GM20431 (cell line): ENCODE measurements at regions not wholly inside any gene's neighbourhood (a gene's known extent, or its start where the extent isn't known, plus 50 kb on each side); places are given as distances from the start of the nearest gene placed in this dataset.

ENCODE experiments used
- in situ Hi-C: fragments of 300-500 bp; cut with MseI, MboI; formaldehyde crosslinking; loops from one replicate; pipeline ENCODE4 v1.15.0; 2020; ENCODE audit warnings: low sequenced_read_pairs; ENCODE audit not compliant: unreplicated experiment

- in situ Hi-C loops = no loop called here
Measured at GRCh38 chr1:201609661-201610318, 70.9 kb downstream of the NAV1 start.

GRCh38 chr1:201610858-201611257, 71.9 kb downstream of the NAV1 start:
- in situ Hi-C loops = no loop called here

- in situ Hi-C loops = no loop called here
Measured at GRCh38 chr1:201612645-201613044, 73.7 kb downstream of the NAV1 start.

GRCh38 chr1:201614262-201615015, 75.5 kb downstream of the NAV1 start:
- in situ Hi-C loops = no loop called here

- in situ Hi-C loops = no loop called here
Measured at GRCh38 chr1:201617157-201617556, 78.2 kb downstream of the NAV1 start.

DNA sequence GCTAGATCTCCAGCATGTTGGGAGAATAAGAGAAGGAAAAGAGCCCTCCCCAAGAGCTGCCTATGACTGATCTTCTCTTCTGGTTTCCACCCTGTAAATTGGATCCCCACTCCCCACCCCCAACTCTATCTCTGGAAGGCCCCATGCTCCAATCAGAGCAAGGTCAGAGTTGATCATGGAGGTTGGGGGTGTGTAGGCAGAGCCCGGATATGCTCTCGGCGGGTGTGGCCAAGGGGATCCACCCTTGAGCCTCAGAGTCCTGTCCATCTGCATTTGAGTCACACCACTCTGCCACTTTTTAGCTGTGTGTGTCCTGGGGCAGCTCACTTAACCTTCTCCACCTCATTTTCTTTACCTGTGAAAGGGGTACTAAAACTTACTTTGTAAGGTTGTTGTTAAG, 79.5 kb downstream of the NAV1 start:
- in situ Hi-C loops = no loop called here

GRCh38 chr1:201618905-201619304, 80.0 kb downstream of the NAV1 start:
- in situ Hi-C loops = no loop called here

DNA sequence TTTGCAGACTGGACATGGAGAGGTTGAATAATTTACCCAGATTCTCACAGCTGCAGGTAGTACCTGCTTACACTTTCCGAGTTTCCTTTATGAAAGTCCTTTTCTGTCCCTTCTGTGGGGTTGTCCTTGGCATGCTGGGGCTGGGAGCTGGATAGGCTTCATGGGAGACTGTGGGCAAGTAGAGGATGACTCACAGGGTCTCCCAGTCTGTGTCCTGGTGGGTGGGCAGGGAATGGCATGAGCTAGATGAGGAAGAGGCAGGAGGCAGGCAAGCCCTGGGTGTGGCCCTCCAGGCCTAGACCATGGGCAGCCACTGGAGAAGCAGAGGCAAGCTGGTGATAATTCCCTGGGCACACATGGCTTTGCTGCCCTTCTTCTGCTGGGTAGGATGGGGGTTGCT, 80.6 kb downstream of the NAV1 start:
- in situ Hi-C loops = no loop called here

DNA sequence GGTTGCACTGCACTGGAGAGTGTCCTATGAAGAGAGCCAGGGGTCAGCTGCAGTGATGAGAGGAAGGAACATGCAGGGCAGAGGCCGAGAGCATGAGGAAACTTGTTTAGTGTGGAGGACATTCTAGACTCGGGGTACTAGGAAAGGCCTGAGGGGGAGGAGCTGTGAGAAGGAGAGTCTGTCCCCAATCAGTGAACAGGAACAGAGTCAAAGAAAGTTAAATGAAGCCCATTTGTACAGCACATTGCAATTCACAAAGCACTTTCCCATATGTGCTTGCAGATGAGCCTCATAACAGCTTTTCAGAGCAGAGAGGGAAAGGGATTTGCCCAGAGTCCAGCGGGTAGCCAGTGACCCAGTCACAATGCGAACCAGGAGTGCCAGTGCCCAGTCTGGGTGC, 83.4 kb downstream of the NAV1 start:
- in situ Hi-C loops = no loop called here

DNA sequence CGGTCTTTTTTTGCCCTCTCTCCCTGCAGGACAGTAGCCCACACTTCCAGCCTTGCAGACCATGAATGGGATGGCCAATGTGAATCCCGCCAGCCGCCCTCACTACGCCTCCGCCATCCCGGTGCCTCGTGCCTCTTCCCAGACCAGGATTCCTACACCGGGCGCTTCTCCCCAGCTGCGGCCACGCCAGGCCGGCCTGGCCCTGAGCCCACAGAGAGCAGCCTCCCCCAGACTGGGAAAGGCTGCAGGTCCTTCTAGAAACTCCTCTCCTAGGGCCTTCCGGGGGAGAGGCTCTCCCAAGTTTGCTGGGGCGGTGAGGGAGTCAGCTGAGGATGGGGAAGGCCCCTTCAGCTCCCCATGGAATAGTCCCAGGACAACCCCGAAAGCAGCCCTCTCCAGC, 83.9 kb downstream of the NAV1 start:
- in situ Hi-C loops = no loop called here

DNA sequence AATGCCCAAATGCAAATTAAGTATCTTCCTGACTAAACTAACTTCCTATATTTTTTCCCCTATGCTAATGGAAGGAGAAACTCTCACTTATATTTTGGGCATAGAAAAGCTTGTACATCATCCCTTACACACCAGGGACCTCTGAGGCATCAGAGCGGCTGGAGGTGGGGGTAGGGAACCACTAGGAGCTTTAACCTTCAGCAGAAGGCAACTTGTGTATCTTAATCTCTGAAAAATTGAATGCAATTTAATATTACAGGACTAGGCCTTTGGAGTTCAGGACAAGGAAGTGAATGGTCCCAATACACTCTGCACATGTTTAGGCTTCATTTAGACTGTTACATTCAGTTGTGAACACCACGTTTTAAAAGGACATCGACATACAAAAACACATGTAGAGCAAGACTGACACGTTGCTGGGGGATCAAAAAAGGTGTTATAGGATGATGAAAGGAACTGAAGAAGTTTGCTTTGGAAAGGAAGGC, 85.9 kb downstream of the NAV1 start:
- in situ Hi-C loops = no loop called here

DNA sequence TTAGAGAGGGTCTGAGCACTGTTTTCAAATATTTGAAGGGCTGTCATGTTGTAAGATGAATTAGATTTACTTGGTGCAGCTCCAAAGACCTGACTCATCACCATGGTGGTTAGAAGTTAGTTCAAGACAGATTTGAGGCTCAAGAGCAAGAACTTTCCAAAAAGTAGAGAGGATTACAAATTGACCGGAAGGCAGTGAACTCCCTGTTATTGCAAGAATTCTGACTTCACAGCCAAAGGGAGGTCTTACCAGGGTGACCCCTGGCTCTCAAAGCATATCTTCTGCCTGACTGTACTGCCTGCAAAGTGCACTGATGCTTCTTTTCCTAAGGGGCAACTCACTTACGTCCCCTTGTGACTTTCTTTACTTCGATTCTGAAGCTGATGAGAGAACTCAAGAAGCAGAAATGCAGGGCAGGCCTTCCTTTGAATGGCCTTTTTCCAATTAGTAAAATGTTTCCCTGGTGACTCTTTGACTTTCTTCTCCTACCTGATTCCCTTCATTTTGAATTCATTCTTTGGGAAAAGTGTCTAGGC, 86.4 kb downstream of the NAV1 start:
- in situ Hi-C loops = no loop called here

GRCh38 chr1:201625851-201626251, 86.9 kb downstream of the NAV1 start:
- in situ Hi-C loops = no loop called here

DNA sequence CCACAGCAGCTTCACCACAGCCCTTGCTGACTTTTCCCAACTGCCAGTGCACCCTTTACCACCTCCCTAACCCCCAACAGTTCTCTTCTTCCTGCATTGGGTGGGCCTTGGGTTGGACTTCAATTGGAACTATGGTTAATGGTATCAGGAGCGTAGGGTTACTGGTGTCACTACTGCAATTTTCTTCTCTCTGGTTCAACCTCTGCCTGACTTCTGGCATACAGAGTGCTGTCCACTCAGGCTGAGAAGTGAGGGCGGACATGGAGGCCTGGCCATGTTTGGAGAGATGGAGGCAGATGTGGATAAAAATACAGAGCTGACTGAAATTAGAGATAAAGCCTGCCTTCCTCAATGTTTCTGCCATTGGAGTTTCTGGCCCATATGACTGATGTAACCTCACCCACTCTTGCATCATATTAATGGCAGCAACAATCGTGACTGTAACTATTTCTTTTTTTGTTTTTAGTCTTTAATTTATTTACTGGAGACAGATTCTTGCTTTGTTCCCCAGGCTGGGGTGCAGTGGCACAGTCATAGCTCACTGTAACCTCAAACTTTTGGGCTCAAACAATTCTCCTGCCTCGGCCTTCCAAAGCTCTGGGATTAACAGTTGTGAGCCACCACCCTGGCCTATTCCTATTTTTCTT, 87.8 kb downstream of the NAV1 start:
- in situ Hi-C loops = no loop called here

DNA sequence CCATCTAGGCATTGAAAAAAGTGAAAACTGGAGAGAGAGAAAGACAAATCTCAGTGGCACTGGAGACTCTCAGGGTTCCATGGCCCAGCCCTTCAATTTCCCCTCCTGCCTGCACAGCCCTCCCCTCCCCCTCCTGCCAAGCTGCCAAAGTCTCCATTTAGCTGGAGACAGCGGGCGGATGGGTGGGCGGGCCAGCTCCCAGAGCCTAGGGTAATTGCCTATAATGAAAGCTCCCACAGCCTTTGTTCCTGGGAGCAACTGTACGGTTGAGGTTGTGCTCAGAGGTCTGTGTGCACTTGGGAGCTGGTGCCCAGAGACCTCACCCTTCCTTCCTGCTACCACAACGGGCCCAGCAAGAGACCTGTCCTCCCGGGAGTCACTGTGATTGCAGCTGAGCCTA, 89.6 kb downstream of the NAV1 start:
- in situ Hi-C loops = no loop called here

GRCh38 chr1:201630582-201630981, 91.7 kb downstream of the NAV1 start:
- in situ Hi-C loops = no loop called here

DNA sequence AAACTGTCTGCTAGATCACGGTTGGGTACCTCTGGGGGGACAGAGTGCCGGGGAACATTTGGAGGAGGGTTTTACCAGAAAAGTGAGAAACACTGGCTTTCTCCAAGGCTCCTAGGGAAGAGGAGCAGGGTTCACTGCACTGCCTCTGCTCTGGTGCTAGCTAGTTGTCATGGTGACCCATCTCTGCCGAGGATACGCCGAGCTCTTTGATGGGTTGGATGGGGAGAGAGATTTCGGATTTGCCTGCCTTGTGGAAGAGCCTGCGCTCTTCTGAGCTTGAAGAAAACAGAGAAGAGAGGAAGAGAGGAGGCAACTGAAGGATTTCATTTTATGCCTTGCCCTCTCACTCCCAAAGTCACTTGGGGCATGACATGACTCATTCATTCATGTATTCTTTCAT, 92.1 kb downstream of the NAV1 start:
- in situ Hi-C loops = no loop called here

- in situ Hi-C loops = no loop called here
Measured at GRCh38 chr1:201632364-201632952, 93.5 kb downstream of the NAV1 start.

GRCh38 chr1:201633297-201633696, 94.4 kb downstream of the NAV1 start:
- in situ Hi-C loops = no loop called here

GRCh38 chr1:201633811-201634210, 94.9 kb downstream of the NAV1 start:
- in situ Hi-C loops = no loop called here

- in situ Hi-C loops = no loop called here
Measured at GRCh38 chr1:201634261-201634660, 95.3 kb downstream of the NAV1 start.
